ENCODE measurements at regions not wholly inside any gene's neighbourhood (a gene's known extent, or its start where the extent isn't known, plus 50 kb on each side); places are given as distances from the start of the nearest gene placed in this dataset.

GRCh38 chr3:43178891-43179366, 73.0 kb upstream of the POMGNT2 start:
- no peaks in the 10 kb centered on the region for H3K79me2 ChIP-seq (ENCODE audit: control insufficient read depth, insufficient read depth, low read length)
- no peaks in the 10 kb centered on the region for H3K36me3 ChIP-seq (ENCODE audit: control insufficient read depth in 2 of 2, extremely low read depth in 1 of 2, insufficient read depth in 2 of 2, low read length in 2 of 2)
- ChIA-PET POLR2A (interaction anchor here (1.5 kb wide), 1 partner anchor 17 kb away, joined by 3 read pairs; no protein-coding TSS in a partner anchor), CTCF (interaction anchor here (1.9 to 3.9 kb wide), 5 partner anchors 13 to 217 kb away, joined by 5 to 41 read pairs (median 7); no protein-coding TSS in a partner anchor)
- no peaks in the 10 kb centered on the region for H3K27me3 ChIP-seq (ENCODE audit: control insufficient read depth in 2 of 2, insufficient read depth in 2 of 2, low read length in 2 of 2)
- TF ChIP-seq MAX (IDR thresholded peaks at IDR 0.05; ENCODE audit: insufficient read depth, insufficient read length) (no peak), POLR2AphosphoS5 (IDR thresholded peaks at IDR 0.05; ENCODE audit: insufficient read depth, low read depth, low read length) (peak; percentile 38), POLR2A (IDR thresholded peaks at IDR 0.05; ENCODE audit: low read depth, low read length) (no peak), JUN (IDR thresholded peaks at IDR 0.05; ENCODE audit: borderline replicate concordance, insufficient read depth, insufficient read length, low read depth) (peak; percentile 66), CTCF (IDR thresholded peaks at IDR 0.05; ENCODE audit: extremely low read depth in 1 of 2, insufficient read depth in 1 of 2, low read depth in 1 of 2, low read length in 2 of 2) (no peak), EZH2 (IDR thresholded peaks at IDR 0.05; ENCODE audit: borderline replicate concordance, low read depth, low read length, severe bottlenecking) (no peak), GATA2 (IDR thresholded peaks at IDR 0.05; ENCODE audit: insufficient read depth, insufficient read length, low read depth, low read length) (peak; percentile 89), FOS (IDR thresholded peaks at IDR 0.05; ENCODE audit: borderline replicate concordance, insufficient read depth, low read length) (peak; percentile 97), MYC (IDR thresholded peaks at IDR 0.05; ENCODE audit: low read depth, low read length) (no peak)
- H3K4me1 ChIP-seq (ENCODE audit: control insufficient read depth, extremely low read depth, insufficient read depth, low read length) = peaks cover 42% of the 10 kb centered on the region
- peak overlapping the region; percentile 3 for H3K4me2 ChIP-seq (ENCODE audit: insufficient read depth, low read length)
- DNase-seq (ENCODE audit: low read depth, low spot score) (peak; percentile 83), FAIRE-seq (peak; percentile 95)
- peak overlapping the region; percentile 89 for H3K27ac ChIP-seq (ENCODE audit: insufficient read depth, low read depth, low read length)
- intact Hi-C loops (cut with micrococcal nuclease) = loop anchor here (5.0 kb wide), 1 partner anchor 318 kb away; no protein-coding TSS in a partner anchor
- dilution Hi-C loops (cut with MboI; ENCODE audit: extremely low pct_ligation_motif_present, low sequenced_read_pairs) = loop anchor here (25.0 kb wide), 1 partner anchor 208 kb away; no protein-coding TSS in a partner anchor
- H4K20me1 ChIP-seq (replicated peaks; ENCODE audit: control insufficient read depth, extremely low read depth, insufficient read depth, low read length) = no peaks in the 10 kb centered on the region
- BruUV-seq (replicated peaks) = no TSS peak
- H3K4me3 ChIP-seq (replicated peaks in 1 of 3; ENCODE audit: insufficient read depth in 1 of 3, low read depth in 1 of 3, low read length in 3 of 3) = no peak overlapping the region
- H3K9me1 ChIP-seq (replicated peaks; ENCODE audit: control insufficient read depth, extremely low read depth, insufficient read depth, low read length) = no peaks in the 10 kb centered on the region
- H3K9me3 ChIP-seq (replicated peaks; ENCODE audit: control insufficient read depth, insufficient read depth, low read length) = no peaks in the 10 kb centered on the region
- peak overlapping the region; percentile 65 for H3K9ac ChIP-seq (replicated peaks; ENCODE audit: extremely low read depth, insufficient read depth, low read length)
- no peak overlapping the region for H2AFZ ChIP-seq (ENCODE audit: low read depth, low read length)
